NCI-H2107 (cell line): ENCODE measurements at regions not wholly inside any gene's neighbourhood (a gene's known extent, or its start where the extent isn't known, plus 50 kb on each side); places are given as distances from the start of the nearest gene placed in this dataset.
"Not testable (repeated sequence)": the region's sequence is repeated elsewhere in the genome, so short reads cannot be mapped to it uniquely, and the experiment has no call there.

ENCODE experiments used
- DNase-seq: peaks from one replicate; lab custom pipeline; 2025; lab: John Stamatoyannopoulos, UW

DNA sequence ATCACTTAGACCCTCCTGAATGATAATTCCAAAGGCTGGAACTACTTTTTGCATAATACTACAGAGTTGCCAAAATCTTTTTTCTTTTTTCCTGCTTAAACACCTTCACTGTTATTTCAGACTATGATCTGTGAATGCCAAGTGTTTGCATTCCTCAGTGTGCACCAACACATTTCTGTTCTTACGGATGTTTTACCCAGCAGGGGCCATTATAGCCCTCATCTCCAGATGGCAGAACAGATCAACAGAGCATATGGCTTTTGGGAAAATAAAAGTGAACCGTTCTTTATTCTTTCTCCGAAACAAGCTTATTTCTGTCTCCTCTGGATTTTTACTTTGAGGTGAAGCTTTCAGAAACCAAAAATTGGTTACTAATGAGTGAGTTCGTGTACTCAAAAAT lies 1226.6 kb upstream of the FAM98A start:
- DNase-seq, result no peak

DNA sequence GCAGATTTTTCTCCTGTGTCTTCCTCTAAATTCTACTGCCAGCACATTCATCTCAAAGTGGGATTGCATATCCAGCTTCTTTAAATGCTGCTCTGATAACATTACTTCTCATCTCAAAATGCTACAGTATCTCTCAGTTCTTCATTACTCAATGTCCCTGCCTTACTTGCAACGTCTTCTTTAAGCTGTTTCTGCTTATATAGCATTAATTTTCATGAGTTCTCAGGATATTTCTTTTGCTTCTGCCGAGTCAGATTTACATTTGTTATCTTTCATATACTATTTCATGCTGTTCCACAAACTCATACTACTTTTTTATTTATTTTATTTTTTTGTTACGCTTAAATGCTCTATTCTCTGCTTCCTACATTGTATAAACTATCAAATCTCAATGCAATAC lies 1223.5 kb upstream of the FAM98A start:
- no peak for DNase-seq

DNA sequence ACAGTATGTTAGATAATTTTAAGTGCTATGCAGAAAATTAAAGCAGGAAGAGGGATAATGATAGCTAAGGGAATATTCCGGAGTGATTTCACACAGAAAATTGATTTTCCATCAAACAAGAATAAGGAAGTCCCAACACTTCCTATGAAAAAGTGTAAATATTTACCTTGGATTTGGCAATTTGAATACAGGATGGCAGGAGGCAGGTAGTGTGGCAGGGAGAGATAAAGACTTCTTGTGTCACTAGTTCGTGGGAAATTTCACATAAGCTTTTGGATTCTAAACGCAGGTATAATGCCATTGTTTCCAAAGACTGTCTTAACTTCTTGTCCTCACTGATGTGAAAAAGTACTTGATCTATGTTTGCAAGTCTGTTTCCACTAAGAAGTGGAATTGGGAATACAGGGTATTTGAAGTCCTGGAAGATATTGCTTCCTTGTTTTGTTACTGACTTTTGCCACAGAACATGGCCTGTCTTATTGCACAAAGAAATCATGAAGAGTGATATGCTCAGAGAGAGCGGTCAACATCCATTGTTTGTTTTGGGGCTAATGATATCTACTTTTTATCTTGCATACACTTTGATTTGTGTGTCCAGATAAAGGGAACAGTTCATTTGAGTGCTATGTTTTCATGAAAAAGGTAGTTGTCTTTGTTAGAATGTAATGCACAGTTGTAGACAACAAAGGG lies 1216.1 kb upstream of the FAM98A start:
- no peak for DNase-seq

DNA sequence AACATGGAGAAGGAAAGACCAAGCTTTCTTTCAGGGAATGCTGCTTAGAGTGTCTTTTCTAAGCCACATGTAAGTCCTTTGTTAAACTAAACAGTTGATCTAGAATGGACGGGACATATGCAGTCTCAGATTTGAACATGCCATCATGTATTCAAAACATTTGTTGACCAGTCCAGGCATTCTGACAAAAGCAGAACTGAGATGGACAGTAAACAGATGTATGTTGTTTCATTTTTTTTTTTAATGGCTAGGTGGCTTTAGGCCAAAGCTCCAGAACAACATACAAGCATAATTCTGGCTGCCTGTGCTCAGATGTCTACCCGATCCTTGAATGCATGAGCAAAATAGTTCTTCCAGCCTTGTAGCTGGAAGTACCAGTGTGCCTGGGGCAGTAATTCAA lies 1211.4 kb upstream of the FAM98A start:
- DNase-seq, result no peak

DNA sequence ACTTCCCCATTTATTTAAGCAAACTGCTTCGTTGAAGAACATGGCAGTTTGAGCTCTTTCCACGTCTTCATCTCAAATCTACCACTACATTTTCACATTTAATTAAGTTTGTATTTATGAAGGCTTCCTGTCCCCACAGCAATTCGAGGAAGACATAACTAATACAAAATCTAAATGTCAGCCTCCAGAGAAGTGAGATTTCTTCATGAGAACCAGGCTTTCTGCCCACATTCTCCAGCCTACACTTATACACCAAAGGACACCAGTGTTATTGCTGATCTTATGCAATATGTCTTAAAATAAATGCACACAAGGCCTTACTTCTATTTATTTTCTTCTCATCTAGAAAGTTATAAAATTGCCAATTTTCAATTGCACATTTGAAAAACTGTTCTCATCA lies 1209.3 kb upstream of the FAM98A start:
- no peak for DNase-seq

DNA sequence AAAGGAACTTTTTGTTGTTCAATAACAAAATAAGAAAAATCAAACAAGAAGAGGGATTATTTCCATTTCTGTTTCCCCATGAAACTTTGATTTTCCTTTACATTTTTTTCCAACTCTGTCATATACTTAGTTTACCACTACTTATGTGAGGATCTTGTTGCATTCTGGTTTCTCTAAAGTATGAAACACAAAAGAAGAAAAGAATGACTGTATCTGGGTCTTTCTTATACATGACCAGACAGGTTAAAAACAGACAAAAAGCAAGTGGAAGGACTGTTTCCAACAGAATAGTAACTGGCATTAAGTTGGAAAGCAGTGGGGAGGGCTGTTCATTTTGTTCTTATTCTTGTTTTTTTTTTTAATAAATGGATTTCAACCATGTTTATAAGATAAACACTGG lies 1207.8 kb upstream of the FAM98A start:
- no peak for DNase-seq

DNA sequence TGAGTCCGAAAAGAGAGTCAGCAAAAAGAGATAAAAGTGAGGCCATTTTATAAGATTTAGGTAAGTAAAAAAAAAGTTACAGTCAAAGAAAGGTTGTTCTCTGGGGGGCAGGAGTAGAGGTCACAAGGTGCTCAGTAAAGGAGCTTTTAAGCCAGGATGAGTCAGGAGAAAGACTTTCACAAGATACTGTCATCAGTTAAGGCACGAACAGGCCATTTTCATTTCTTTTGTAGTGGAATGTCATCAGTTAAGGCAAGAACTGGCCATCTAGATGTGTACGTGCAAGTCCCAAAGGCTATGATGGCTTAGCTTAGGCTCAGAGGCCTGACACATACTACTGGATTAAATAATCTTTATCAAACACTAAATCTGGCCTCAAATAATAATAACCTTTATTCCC lies 1207.3 kb upstream of the FAM98A start:
- DNase-seq, result no peak

DNA sequence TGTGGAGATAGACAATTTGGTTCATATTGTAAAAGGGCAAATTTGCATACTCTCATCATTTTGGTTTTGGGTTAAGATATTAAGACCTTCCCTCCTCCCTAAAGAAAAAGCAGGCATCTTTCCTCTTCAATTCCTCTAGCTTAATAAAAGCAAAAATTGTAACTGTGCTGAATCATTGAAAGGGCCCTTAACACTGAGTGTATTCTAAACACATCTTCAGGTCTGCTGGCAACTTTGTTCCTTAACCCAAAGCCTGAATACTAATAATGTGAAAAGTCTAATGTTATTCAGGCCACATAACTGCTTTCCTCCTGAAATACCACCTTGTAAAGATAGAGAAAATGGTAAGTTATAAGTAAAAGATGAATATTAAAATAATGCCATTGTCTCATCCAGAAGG lies 1200.5 kb upstream of the FAM98A start:
- DNase-seq, result no peak

DNA sequence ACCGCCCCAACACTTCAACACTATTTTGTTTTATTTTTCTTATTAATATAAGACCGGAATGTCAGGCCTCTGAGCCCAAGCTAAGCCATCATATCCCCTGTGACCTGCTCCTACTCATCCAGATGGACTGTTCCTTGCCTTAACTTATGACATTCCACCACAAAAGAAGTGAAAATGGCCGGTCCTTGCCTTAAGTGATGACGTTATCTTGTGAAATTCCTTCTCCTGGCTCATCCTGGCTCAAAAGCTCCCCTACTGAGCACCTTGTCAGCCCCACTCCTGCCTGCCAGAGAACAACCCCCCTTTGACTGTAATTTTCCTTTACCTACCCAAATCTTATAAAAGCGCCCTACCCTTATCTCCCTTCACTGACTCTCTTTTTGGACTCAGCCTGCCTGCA lies 1196.5 kb upstream of the FAM98A start:
- DNase-seq, result not testable (repeated sequence)

DNA sequence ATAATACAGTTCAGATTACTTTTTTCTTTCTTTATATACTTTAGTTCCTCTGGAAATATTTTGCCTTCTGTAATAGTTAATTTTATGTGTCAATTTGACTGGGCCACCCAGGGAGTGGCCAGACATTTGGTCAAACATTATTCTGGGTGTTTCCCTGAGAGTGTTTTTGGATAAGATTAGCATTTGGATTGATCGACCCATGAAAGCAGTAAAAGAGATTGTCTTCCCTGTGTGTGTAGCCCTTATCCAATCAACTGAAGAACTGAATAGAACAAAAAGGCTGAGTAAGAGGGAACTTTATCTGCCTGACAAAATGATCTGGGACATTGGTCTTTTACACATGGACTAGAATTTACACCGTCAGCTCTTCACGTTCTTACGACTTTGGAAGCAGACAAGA lies 1190.1 kb upstream of the FAM98A start:
- no peak for DNase-seq

DNA sequence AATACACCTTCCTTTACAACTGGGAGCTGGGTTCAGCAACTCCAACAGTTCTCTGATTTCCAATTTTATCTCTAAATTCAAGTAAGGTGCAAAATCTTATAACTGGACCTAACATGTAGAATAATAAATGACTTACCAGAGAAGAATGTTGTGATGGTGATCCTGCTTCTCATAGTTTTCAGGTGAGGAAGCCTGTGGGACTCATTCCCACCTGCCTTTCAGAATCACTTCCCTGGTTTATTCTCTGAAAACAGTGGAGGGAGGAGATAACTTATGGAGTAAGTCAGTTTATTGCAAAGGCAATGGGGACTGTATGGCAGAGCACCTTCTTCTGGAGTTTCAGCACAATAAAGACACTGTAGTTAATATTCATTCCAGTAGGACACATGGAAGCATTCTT lies 1188.2 kb upstream of the FAM98A start:
- DNase-seq, result no peak

DNA sequence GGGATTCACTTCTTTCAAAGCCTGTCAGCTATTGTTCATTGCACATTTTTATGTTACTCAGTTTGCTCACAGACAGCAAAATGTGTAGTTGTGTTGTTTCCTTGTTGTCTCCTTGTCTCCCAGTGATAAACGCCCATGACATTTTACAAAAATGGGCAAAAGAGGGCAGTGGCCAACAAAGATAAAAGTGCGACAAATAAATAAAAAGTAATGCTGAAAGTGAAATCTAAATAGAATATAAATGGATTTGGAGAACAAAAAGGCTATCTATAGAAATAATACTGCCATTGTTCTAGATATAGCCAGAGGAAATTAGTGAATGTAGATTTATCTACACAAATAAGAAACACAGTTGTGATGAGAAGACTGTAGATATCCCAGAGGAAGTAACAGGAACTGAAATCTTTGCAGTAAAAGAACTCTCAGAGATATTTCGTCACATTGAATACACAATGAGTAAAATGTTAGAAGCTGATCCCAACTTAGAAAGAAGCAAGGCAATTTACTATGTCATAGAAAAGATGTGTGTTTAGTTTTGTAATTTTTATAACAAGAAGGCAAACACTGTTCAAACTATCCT lies 1186.2 kb upstream of the FAM98A start:
- DNase-seq, result no peak

DNA sequence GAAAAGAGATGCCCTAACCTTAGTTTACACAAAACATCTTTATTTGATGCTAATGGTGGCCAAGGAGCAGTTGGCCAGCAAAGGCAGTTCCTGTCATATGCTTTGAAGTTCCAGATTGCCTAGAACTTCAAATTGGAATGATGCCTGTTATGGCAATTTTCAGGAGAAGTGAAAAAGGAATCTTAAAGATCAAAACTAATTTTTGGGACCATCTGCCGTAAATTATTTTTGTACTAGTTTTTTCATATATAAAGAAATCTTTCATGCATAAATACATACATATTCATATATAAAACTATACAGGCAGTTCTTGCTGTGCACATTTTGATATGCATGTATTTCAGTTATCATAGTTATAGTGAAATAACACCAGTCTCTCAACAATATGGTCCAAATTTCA lies 1185.6 kb upstream of the FAM98A start:
- no peak for DNase-seq

DNA sequence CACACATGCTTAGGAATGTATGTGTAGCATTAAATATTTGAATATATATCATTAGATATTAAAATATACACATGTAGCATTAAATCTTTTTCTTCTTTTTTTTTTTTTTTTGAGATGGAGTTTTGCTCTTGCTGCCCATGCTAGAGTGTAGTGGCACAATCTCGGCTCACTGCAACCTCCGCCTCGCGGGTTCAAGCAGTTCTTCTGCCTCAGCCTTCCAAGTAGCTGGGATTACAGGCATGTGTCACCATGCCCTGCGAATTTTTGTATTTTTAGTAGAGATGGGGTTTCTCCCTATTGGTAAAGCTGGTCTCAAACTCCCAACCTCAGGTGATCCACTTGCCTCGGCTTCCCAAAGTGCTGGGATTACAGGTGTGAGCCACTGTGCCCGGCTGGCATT lies 1151.6 kb upstream of the FAM98A start:
- DNase-seq, result not testable (repeated sequence)

DNA sequence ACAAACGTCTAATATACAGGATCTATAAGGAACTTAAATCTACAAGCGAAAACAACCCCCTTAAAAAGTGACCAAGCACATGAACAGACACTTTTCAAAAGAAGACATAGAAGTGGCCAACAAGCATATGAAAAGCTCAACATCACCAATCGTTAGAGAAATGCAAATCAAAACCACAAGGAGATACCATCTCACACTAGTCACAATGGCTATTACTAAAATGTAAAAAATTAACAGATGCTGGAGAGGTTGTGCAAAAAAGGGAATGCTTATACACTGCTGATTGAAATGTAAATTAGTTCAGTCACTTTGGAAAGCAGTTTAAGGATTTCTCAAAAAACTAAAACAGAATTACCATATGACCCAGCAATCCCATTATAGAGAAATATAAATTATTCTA lies 1148.5 kb upstream of the FAM98A start:
- DNase-seq, result no peak

DNA sequence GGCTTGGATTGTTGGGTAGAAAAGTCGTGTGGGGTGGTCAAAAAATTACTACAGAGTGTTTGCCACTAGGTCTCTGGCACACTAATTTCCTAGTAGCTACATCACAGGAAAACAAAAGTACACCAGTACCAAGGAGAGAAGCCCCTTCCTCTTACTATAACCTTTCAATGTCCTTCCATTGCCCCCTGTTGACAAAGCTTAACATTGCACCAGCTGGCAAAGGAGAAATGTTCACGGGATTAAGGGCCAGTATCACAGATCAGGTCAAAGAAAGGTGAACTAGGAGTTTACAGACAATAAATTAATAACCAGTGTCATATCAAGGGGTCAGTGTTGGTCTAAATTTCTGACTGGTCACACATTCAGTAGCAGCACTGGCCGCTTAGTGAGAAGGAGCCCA lies 1139.6 kb upstream of the FAM98A start:
- DNase-seq, result no peak

DNA sequence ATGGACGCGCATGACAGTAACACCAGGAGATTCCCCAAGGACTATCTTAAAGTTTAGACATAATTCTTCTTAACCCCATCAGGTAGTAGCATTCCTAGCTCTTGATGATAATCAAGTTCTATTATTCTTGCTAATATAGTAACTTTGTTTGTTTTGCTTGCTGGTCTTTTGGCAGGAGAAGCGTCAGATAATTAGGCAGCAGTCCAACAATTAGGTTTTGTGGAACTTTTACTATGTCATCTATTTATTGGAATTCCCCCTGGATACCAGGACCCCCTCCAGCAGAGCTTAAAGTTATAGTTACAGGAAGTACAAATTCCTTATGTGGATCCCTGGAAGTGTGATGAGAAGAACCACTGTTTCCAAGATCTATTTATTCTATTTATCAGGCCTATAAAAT lies 1138.0 kb upstream of the FAM98A start:
- no peak for DNase-seq

DNA sequence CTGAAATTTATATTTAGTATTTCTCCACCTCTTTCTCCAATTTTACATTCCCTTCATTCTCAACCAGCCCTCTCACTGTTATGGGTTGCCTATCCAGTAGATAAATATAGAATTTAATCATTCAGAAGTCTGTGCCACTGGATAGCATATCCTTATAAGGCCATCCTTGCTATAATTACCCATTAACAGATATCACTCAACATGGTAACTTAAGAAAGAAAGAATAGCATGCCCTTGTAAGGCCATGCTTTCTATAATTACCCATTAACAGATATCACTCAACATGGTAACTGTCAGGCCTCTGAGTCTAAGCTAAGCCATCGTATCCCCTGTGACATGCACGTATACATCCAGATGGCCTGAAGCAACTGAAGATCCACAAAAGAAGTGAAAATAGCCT lies 1137.4 kb upstream of the FAM98A start:
- no peak for DNase-seq

DNA sequence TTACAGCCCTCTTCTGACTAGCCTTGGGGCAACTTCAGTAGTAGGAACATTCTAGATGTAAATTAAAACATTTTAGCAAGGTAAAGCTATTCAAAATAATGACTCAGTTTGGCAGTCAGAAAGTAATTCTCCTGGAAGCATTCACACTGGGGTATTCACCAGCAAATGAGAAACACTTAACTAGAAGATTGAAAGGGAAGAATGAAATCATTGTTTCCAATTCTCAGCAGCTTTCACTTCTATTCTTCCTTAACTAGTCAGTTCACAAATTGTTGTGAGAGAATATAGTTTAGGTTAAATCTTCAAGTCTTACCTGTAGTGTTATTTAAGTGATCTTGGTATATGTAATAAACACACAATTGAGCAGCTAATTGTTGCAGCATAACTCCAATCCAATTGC lies 1135.6 kb upstream of the FAM98A start:
- DNase-seq, result no peak

DNA sequence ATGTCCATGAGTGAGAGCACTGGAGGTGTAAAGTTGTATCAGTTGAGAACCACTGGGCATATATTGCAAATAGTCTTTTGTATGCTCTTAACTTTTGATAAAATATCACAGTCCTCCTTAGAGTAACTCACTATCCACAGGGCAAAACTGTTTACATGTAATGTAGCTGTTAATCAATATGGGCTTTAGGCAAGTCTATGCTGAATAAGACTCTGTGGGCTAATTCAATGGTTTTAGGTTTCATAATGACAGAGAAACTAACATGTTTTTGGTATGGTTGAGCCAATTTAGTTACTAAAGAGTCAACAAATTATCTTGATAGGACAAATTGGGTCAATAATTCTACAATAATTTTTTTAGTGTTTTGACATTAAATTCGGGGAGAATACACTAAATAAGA lies 1134.9 kb upstream of the FAM98A start:
- DNase-seq, result no peak

DNA sequence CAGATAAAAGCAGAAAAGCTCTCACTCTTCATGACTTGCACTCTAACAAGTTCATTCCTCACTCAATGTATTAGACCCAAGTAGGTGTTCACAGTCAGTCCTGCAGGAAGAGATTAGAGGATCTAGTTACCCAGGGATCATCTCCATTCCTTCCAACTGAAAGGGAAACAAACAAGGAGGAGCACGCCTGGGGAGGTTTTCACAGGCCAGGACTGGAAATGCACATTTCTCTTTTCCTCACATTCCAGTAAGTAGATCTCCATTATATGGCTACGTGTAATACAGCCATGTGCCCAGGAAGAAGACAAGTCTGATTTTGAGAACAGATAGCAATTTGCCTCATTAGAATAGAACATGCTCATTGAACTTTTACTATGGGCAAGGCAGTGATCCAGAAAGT lies 1132.2 kb upstream of the FAM98A start:
- no peak for DNase-seq

DNA sequence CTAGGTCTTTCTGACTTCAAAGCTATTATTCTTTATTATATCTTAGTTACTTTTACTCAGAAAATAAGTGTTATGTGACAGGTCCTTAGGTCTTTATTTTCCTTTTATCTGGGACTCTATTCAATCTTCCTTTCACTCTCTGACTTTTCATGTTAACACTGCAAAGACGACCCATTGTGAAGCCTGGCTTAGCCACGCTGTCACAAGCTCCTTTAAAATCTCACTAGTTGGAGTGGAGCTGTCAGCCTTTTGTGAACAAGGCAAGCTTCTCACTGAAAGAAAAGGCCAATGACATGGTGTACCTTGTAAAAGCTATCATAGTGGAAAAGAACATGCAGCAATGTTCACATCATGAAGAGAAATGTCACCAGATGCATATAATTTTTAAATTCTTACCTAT lies 1130.7 kb upstream of the FAM98A start:
- DNase-seq, result no peak

DNA sequence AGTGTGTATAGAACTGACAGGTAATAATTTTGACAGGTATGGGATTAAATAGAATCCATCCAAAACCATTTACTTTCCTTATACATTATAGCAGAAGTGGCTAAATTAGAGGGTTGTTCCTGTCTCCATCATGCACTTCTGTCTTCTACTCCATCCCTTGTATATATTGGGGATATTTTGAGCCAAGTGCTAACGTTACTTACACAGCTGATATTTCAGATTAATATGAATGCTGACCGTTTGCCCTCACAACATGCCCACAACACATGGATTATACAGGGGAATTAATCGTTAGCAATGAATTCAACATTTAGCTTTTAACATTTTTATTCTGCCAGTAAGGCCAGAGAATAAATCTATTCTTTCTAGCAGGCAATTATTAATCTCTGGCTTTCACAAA lies 1125.0 kb upstream of the FAM98A start:
- no peak for DNase-seq

DNA sequence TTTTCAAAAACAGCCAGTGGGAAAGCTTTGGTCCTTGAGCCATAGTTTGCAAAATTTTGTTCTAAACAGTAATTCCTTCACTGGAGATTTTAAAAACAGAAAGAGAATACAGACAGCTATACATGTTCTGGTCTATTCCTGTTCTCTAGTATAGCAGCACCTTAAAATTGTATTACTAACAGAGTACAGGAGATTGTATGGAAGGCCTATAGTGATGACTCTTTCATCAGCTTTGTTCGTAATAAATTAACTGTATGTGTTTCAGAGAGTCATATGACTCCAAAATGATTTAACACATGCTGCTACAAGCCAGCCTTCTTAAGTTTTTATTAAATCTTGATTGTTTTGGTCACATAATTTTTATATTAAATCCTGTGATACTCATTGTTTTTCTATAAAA lies 1124.6 kb upstream of the FAM98A start:
- no peak for DNase-seq
